GM13976 (cell line): ENCODE measurements at regions not wholly inside any gene's neighbourhood (a gene's known extent, or its start where the extent isn't known, plus 50 kb on each side); places are given as distances from the start of the nearest gene placed in this dataset.
A peak's percentile ranks its signal among the peaks of the same experiment; 100 is the strongest.

Experiments
- DNase-seq: peaks from one replicate; pipeline ENCODE4 v3.0.0; 2012; ENCODE audit warnings: low spot score
- CTCF ChIP-seq: IDR thresholded peaks from 2 replicates; pipeline ENCODE4 v1.5.1; 2012; ENCODE audit warnings: borderline replicate concordance, mild to moderate bottlenecking; ENCODE audit not compliant: insufficient read depth; ENCODE audit errors: extremely low read depth, missing control alignments, control extremely low read depth
- in situ Hi-C: fragments of 300-500 bp; cut with MboI; formaldehyde crosslinking; loops from one replicate; pipeline ENCODE4 v1.12.0; 2022; ENCODE audit warnings: low sequenced_read_pairs, mixed read lengths, inconsistent platforms; ENCODE audit not compliant: unreplicated experiment

- in situ Hi-C loops: loop anchor here (10.0 kb wide), 1 partner anchor 93 kb away; no protein-coding TSS in a partner anchor
- no peak for TF ChIP-seq CTCF
- DNase-seq: no peak
Measured at GRCh38 chr4:111941957-111942356, 203.3 kb upstream of the FAM241A start.

- DNase-seq: peak; percentile 39
- peak; percentile 48 for TF ChIP-seq CTCF
- in situ Hi-C loops: loop anchor here (10.0 kb wide), 1 partner anchor 91 kb away; no protein-coding TSS in a partner anchor
Measured at GRCh38 chr4:111943796-111944203, 201.5 kb upstream of the FAM241A start.

GRCh38 chr4:111945014-111945413 is 200.2 kb upstream of the FAM241A start:
- in situ Hi-C loops: loop anchor here (10.0 kb wide), 1 partner anchor 90 kb away; no protein-coding TSS in a partner anchor
- TF ChIP-seq CTCF: no peak
- no peak for DNase-seq

GRCh38 chr4:111946800-111947199 is 198.5 kb upstream of the FAM241A start:
- in situ Hi-C loops: loop anchor here (10.0 kb wide), 1 partner anchor 88 kb away; no protein-coding TSS in a partner anchor
- no peak for TF ChIP-seq CTCF
- no peak for DNase-seq

- no peak for DNase-seq
- no peak for TF ChIP-seq CTCF
- in situ Hi-C loops: no loop called here
Measured at GRCh38 chr4:111952688-111953087, 192.6 kb upstream of the FAM241A start.

GRCh38 chr4:111954550-111954949 is 190.7 kb upstream of the FAM241A start:
- no peak for TF ChIP-seq CTCF
- no peak for DNase-seq
- in situ Hi-C loops: no loop called here
